Left ventricle myocardium inferior (tissue), 1 donor: ENCODE measurements at regions not wholly inside any gene's neighbourhood (a gene's known extent, or its start where the extent isn't known, plus 50 kb on each side); places are given as distances from the start of the nearest gene placed in this dataset.

Experiments
- DNase-seq: peaks from one replicate; pipeline ENCODE4 v3.0.0-alpha.2; 2020
- H3K27ac ChIP-seq: fragments of 200-600 bp; replicated peaks from 2 replicates; pipeline ENCODE4 v1.8.0; 2021
- H3K27me3 ChIP-seq: fragments of 200-600 bp; 2 replicates; pipeline ENCODE4 v1.8.0; 2021; ENCODE audit warnings: low read depth
- H3K36me3 ChIP-seq: fragments of 200-600 bp; 2 replicates; pipeline ENCODE4 v1.8.0; 2021
- H3K4me1 ChIP-seq: fragments of 200-600 bp; 2 replicates; pipeline ENCODE4 v1.8.0; 2021
- H3K4me3 ChIP-seq: fragments of 200-600 bp; 2 replicates; pipeline ENCODE4 v1.8.0; 2021; ENCODE audit warnings: mild to moderate bottlenecking, moderate library complexity
- H3K9me3 ChIP-seq: fragments of 200-600 bp; replicated peaks from 2 replicates; pipeline ENCODE4 v1.8.0; 2021
- CTCF ChIP-seq: fragments of 200-600 bp; IDR thresholded peaks from 2 replicates; pipeline ENCODE4 v1.8.0; 2021; ENCODE audit warnings: antibody characterized with exemption, mild to moderate bottlenecking, borderline replicate concordance
- intact Hi-C: fragments of 100-400 bp; cut with micrococcal nuclease; formaldehyde crosslinking; loops from one replicate; pipeline ENCODE4 v1.11.0; 2022
- donor health status: DM: no; HTN: yes; CAD: no; lungs with severe emphysema.

- no peak for TF ChIP-seq CTCF
Observed at GRCh38 chr2:38130876-38131275, 54.9 kb upstream of the CYP1B1 start.

GRCh38 chr2:38129987-38130386, 54.0 kb upstream of the CYP1B1 start:
- no peaks in the 10 kb centered on the region for H3K27me3 ChIP-seq
- TF ChIP-seq CTCF, result no peak
- DNase-seq, result no peak
- peaks cover 16% of the 10 kb centered on the region for H3K9me3 ChIP-seq
- peaks cover 18% of the 10 kb centered on the region for H3K36me3 ChIP-seq
- peak overlapping the region; percentile 75 for H3K27ac ChIP-seq
- H3K4me3 ChIP-seq, result no peak overlapping the region
- intact Hi-C loops, result no loop called here
- no peaks in the 10 kb centered on the region for H3K4me1 ChIP-seq

More at GRCh38 chr2:38130876-38131275, 54.9 kb upstream of the CYP1B1 start:
- peaks cover 18% of the 10 kb centered on the region for H3K36me3 ChIP-seq
- peaks cover 16% of the 10 kb centered on the region for H3K9me3 ChIP-seq
- H3K4me1 ChIP-seq, result no peaks in the 10 kb centered on the region
- no peak overlapping the region for H3K4me3 ChIP-seq
- DNase-seq, result no peak
- H3K27me3 ChIP-seq, result no peaks in the 10 kb centered on the region
- H3K27ac ChIP-seq, result peak overlapping the region; percentile 75
- intact Hi-C loops, result no loop called here

GRCh38 chr2:38129481-38129880, 53.5 kb upstream of the CYP1B1 start:
- no peaks in the 10 kb centered on the region for H3K4me1 ChIP-seq
- H3K4me3 ChIP-seq, result no peak overlapping the region
- no peaks in the 10 kb centered on the region for H3K27me3 ChIP-seq
- peaks cover 16% of the 10 kb centered on the region for H3K9me3 ChIP-seq
- no peak for TF ChIP-seq CTCF
- H3K36me3 ChIP-seq, result peaks cover 18% of the 10 kb centered on the region
- intact Hi-C loops, result no loop called here
- DNase-seq, result no peak
- peak overlapping the region; percentile 75 for H3K27ac ChIP-seq

GRCh38 chr2:38128653-38129052, 52.7 kb upstream of the CYP1B1 start:
- peak overlapping the region; percentile 75 for H3K27ac ChIP-seq
- H3K36me3 ChIP-seq, result peaks cover 18% of the 10 kb centered on the region
- H3K4me3 ChIP-seq, result no peak overlapping the region
- H3K9me3 ChIP-seq, result peaks cover 16% of the 10 kb centered on the region
- H3K4me1 ChIP-seq, result no peaks in the 10 kb centered on the region
- no peak for TF ChIP-seq CTCF
- DNase-seq, result no peak
- intact Hi-C loops, result no loop called here
- H3K27me3 ChIP-seq, result no peaks in the 10 kb centered on the region

- TF ChIP-seq CTCF, result no peak
- Histone ChIP-seq H3K4me3 (no peak overlapping the region), H3K27me3 (no peaks in the 10 kb centered on the region), H3K9me3 (peaks cover 10% of the 10 kb centered on the region), H3K27ac (no peak overlapping the region), H3K36me3 (peaks cover 14% of the 10 kb centered on the region), H3K4me1 (peaks cover 11% of the 10 kb centered on the region)
- intact Hi-C loops, result no loop called here
- DNase-seq, result no peak
Observed at GRCh38 chr2:38127277-38127676, 51.3 kb upstream of the CYP1B1 start.

GRCh38 chr2:38125842-38126241, 49.9 kb upstream of the CYP1B1 start:
- Histone ChIP-seq H3K9me3 (peaks cover 10% of the 10 kb centered on the region), H3K27me3 (no peaks in the 10 kb centered on the region), H3K4me3 (no peak overlapping the region), H3K36me3 (peaks cover 6% of the 10 kb centered on the region), H3K4me1 (peaks cover 21% of the 10 kb centered on the region), H3K27ac (no peak overlapping the region)
- TF ChIP-seq CTCF, result no peak
- no peak for DNase-seq
- intact Hi-C loops, result no loop called here
